K562 (cell line): ENCODE measurements at regions not wholly inside any gene's neighbourhood (a gene's known extent, or its start where the extent isn't known, plus 50 kb on each side); places are given as distances from the start of the nearest gene placed in this dataset.

Source experiments
- GABPB1 ChIP-seq: sonication (generic); formaldehyde crosslinking; IDR thresholded peaks from 2 replicates; pipeline ENCODE4 v1.8.0; 2022; ENCODE audit warnings: mild to moderate bottlenecking, missing genetic modification reagents
- RAD21 ChIP-seq, 2 experiments: fragments of 250-450 bp in 1 of 2; fragments of 450-650 bp in 1 of 2; sonication (Bioruptor Pico) in 1 of 2; formaldehyde crosslinking in 1 of 2; IDR thresholded peaks in 1 of 2; conservative IDR thresholded peaks in 1 of 2; 2 replicates each; pipeline versions ENCODE4 v1.4.0 to v1.8.0; 2020 to 2022; ENCODE audit warnings: mild to moderate bottlenecking in 2 of 2, moderate library complexity in 1 of 2
- ZNF232 ChIP-seq: sonication (generic); formaldehyde crosslinking; IDR thresholded peaks from 2 replicates; pipeline ENCODE4 v1.8.0; 2022; ENCODE audit warnings: mild to moderate bottlenecking, missing genetic modification reagents
- TF ChIP-seq, protein P1 (sequence below): fragments of 250-450 bp; sonication (Bioruptor Pico); IDR thresholded peaks from 2 replicates; pipeline ENCODE4 v1.5.0; 2020; ENCODE audit warnings: mild to moderate bottlenecking, borderline replicate concordance
- TF ChIP-seq, protein P2 (sequence below): sonication (generic); formaldehyde crosslinking; IDR thresholded peaks from 2 replicates; pipeline ENCODE4 v1.8.1; 2022; ENCODE audit warnings: missing genetic modification reagents

DNA sequence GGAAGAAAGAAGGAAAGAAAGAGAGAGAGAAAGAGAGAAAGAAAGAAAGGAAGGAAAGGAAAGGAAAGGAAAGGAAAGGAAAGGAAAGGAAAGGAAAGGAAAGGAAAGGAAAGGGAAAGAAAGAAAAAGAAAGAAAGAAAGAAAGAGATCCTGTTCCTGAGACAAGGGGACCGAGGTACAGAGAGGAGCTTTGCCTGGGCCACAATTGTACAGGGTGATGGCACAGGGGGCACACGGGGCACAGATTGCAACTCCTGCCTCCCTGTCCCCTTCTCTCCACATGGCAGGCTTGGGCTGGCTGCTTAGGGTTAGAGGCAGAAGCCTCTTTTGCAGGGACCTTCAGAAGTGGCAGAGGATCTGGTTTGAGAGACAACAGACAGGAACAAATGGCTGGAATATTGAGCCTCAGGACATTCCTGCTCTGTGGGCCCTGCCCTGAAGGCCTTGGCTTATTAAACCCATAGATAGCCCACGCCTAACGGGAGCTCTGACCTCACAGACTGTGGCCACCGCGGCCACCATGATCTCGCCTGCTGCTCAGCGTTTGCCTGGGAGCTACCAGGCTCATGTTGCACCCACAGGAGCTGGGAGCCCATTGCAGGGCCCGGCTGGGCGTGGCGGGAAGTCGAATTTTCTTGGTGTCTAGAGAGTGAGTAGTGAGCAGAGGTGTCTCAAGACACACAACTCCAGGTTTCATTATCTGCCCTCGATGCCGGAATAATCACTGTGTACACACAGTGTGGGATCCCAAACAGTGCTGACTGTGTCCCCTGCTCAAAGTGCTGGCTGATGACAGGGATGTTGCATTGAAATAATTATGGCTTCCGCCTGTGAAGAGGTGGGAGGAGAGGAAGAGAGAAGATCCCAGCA lies 147.9 kb upstream of the NCOR2 start:
- TF ChIP-seq GABPB1 (CRISPR knock-in tag), result no peak
- TF ChIP-seq, protein P1, sequence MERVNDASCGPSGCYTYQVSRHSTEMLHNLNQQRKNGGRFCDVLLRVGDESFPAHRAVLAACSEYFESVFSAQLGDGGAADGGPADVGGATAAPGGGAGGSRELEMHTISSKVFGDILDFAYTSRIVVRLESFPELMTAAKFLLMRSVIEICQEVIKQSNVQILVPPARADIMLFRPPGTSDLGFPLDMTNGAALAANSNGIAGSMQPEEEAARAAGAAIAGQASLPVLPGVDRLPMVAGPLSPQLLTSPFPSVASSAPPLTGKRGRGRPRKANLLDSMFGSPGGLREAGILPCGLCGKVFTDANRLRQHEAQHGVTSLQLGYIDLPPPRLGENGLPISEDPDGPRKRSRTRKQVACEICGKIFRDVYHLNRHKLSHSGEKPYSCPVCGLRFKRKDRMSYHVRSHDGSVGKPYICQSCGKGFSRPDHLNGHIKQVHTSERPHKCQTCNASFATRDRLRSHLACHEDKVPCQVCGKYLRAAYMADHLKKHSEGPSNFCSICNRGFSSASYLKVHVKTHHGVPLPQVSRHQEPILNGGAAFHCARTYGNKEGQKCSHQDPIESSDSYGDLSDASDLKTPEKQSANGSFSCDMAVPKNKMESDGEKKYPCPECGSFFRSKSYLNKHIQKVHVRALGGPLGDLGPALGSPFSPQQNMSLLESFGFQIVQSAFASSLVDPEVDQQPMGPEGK (CRISPR knock-in tag), result no peak
- no peak for TF ChIP-seq ZNF232
- TF ChIP-seq RAD21 (CRISPR knock-in tag; conservative IDR thresholded peaks at IDR 0.05 in 1 of 2, IDR thresholded peaks at IDR 0.05 in 1 of 2), result no peak
- TF ChIP-seq, protein P2, sequence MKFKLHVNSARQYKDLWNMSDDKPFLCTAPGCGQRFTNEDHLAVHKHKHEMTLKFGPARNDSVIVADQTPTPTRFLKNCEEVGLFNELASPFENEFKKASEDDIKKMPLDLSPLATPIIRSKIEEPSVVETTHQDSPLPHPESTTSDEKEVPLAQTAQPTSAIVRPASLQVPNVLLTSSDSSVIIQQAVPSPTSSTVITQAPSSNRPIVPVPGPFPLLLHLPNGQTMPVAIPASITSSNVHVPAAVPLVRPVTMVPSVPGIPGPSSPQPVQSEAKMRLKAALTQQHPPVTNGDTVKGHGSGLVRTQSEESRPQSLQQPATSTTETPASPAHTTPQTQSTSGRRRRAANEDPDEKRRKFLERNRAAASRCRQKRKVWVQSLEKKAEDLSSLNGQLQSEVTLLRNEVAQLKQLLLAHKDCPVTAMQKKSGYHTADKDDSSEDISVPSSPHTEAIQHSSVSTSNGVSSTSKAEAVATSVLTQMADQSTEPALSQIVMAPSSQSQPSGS (CRISPR knock-in tag), result no peak
